SU-DHL-6 (cell line): ENCODE measurements at regions not wholly inside any gene's neighbourhood (a gene's known extent, or its start where the extent isn't known, plus 50 kb on each side); places are given as distances from the start of the nearest gene placed in this dataset.

Experiments used
- CTCF ChIP-seq: fragments of 200-600 bp; sonication (generic); IDR thresholded peaks from one replicate; pipeline ENCODE4 v1.5.1; 2017; ENCODE audit warnings: antibody characterized with exemption, mild to moderate bottlenecking, low read length, moderate library complexity; ENCODE audit not compliant: insufficient read depth, poor library complexity, severe bottlenecking
- EZH2phosphoT487 ChIP-seq: fragments of 200-600 bp; sonication (generic), shearing (Covaris generic); conservative IDR thresholded peaks from 2 replicates; pipeline ENCODE4 v1.6.1; 2018; ENCODE audit warnings: mild to moderate bottlenecking, antibody characterized with exemption, low read length, moderate library complexity, mixed read lengths

- TF ChIP-seq CTCF (no peak), EZH2phosphoT487 (no peak)
These were observed 139.0 kb downstream of the DSC3 start for GRCh38 chr18:30903566-30903965.
